ENCODE measurements at regions not wholly inside any gene's neighbourhood (a gene's known extent, or its start where the extent isn't known, plus 50 kb on each side); places are given as distances from the start of the nearest gene placed in this dataset.

GRCh38 chr9:78781681-78782080 lies 484.8 kb downstream of the PSAT1 start:
- Histone ChIP-seq H3K36me3 (ENCODE audit: insufficient read depth, low read length, poor library complexity, severe bottlenecking) (no peaks in the 10 kb centered on the region), H3K4me1 (ENCODE audit: insufficient read depth, low read length, poor library complexity, severe bottlenecking) (peaks cover 29% of the 10 kb centered on the region), H3K27me3 (replicated peaks; ENCODE audit: insufficient read depth, low read depth, low read length, poor library complexity) (no peaks in the 10 kb centered on the region), H3K9me3 (ENCODE audit: low read depth, low read length, poor library complexity, severe bottlenecking) (no peaks in the 10 kb centered on the region), H3K27ac (ENCODE audit: low read depth, low read length, poor library complexity, severe bottlenecking) (no peak overlapping the region), H3K4me3 (ENCODE audit: low read depth, low read length, poor library complexity, severe bottlenecking) (no peak overlapping the region)
- ChIA-PET CTCF (no interaction called here), POLR2A (ENCODE audit: low non-redundant PET) (no interaction called here)
- no peak for DNase-seq (ENCODE audit: low spot score)
- TF ChIP-seq CTCF (conservative IDR thresholded peaks at IDR 0.05; ENCODE audit: low read depth, low read length), result no peak
- TF ChIP-seq EZH2 (IDR thresholded peaks at IDR 0.05; ENCODE audit: borderline replicate concordance, low read depth, low read length, poor library complexity, severe bottlenecking), result no peak
- intact Hi-C loops (cut with micrococcal nuclease; ENCODE audit: unreplicated experiment), result no loop called here
- no TSS peak for BruUV-seq (replicated peaks)

GRCh38 chr9:78782234-78782633 lies 485.3 kb downstream of the PSAT1 start:
- Histone ChIP-seq H3K36me3 (ENCODE audit: insufficient read depth, low read length, poor library complexity, severe bottlenecking) (no peaks in the 10 kb centered on the region), H3K27me3 (replicated peaks; ENCODE audit: insufficient read depth, low read depth, low read length, poor library complexity) (no peaks in the 10 kb centered on the region), H3K9me3 (ENCODE audit: low read depth, low read length, poor library complexity, severe bottlenecking) (no peaks in the 10 kb centered on the region), H3K4me3 (ENCODE audit: low read depth, low read length, poor library complexity, severe bottlenecking) (no peak overlapping the region), H3K4me1 (ENCODE audit: insufficient read depth, low read length, poor library complexity, severe bottlenecking) (peaks cover 29% of the 10 kb centered on the region), H3K27ac (ENCODE audit: low read depth, low read length, poor library complexity, severe bottlenecking) (no peak overlapping the region)
- TF ChIP-seq EZH2 (IDR thresholded peaks at IDR 0.05; ENCODE audit: borderline replicate concordance, low read depth, low read length, poor library complexity, severe bottlenecking) (no peak), CTCF (conservative IDR thresholded peaks at IDR 0.05; ENCODE audit: low read depth, low read length) (no peak)
- no peak for DNase-seq (ENCODE audit: low spot score)
- ChIA-PET CTCF (no interaction called here), POLR2A (ENCODE audit: low non-redundant PET) (no interaction called here)
- intact Hi-C loops (cut with micrococcal nuclease; ENCODE audit: unreplicated experiment), result no loop called here
- no TSS peak for BruUV-seq (replicated peaks)

GRCh38 chr9:78782858-78783257 lies 485.9 kb downstream of the PSAT1 start:
- BruUV-seq (replicated peaks), result no TSS peak
- no peaks in the 10 kb centered on the region for H3K27me3 ChIP-seq (replicated peaks; ENCODE audit: insufficient read depth, low read depth, low read length, poor library complexity)
- no peaks in the 10 kb centered on the region for H3K36me3 ChIP-seq (ENCODE audit: insufficient read depth, low read length, poor library complexity, severe bottlenecking)
- intact Hi-C loops (cut with micrococcal nuclease; ENCODE audit: unreplicated experiment), result no loop called here
- no peaks in the 10 kb centered on the region for H3K9me3 ChIP-seq (ENCODE audit: low read depth, low read length, poor library complexity, severe bottlenecking)
- ChIA-PET CTCF (no interaction called here), POLR2A (ENCODE audit: low non-redundant PET) (no interaction called here)
- no peak overlapping the region for H3K4me3 ChIP-seq (ENCODE audit: low read depth, low read length, poor library complexity, severe bottlenecking)
- H3K4me1 ChIP-seq (ENCODE audit: insufficient read depth, low read length, poor library complexity, severe bottlenecking), result peaks cover 25% of the 10 kb centered on the region
- no peak overlapping the region for H3K27ac ChIP-seq (ENCODE audit: low read depth, low read length, poor library complexity, severe bottlenecking)
- no peak for TF ChIP-seq EZH2 (IDR thresholded peaks at IDR 0.05; ENCODE audit: borderline replicate concordance, low read depth, low read length, poor library complexity, severe bottlenecking)
- no peak for TF ChIP-seq CTCF (conservative IDR thresholded peaks at IDR 0.05; ENCODE audit: low read depth, low read length)
- no peak for DNase-seq (ENCODE audit: low spot score)

Measured in A673 (cell line).